HepG2 (cell line): ENCODE measurements at regions not wholly inside any gene's neighbourhood (a gene's known extent, or its start where the extent isn't known, plus 50 kb on each side); places are given as distances from the start of the nearest gene placed in this dataset.
A peak's percentile ranks its signal among the peaks of the same experiment; 100 is the strongest.

Experiments used
- ATAC-seq: fragments of 200-7000 bp; cut with Tn5 transposase; 3 replicates; pipeline ENCODE4 v1.9.1; 2020; ENCODE audit warnings: mild to moderate bottlenecking, moderate library complexity
- BruUV-seq: library from RNA; stranded (reverse); fragments of 400-500 nt; replicated peaks from 2 replicates; lab custom pipeline; 2021; lab: Mats Ljungman, UMichigan
- CTCF ChIA-PET: fragments of 300-600 bp; formaldehyde crosslinking; extraction: SDS; loops from one replicate; lab custom pipeline; 2021; ENCODE audit warnings: low total read pairs, inconsistent platforms, low intra/inter-chr PET ratio; lab: Yijun Ruan, JAX
- POLR2A ChIA-PET: fragments of 350-600 bp; sonication (Branson Sonifier 250); formaldehyde crosslinking; loops from one replicate; lab custom pipeline; 2020; ENCODE audit warnings: antibody characterized with exemption, inconsistent platforms; lab: Yijun Ruan, JAX
- DNase-seq: peaks from one replicate; pipeline ENCODE4 v3.0.0-alpha.2; 2015; ENCODE audit warnings: low spot score
- FAIRE-seq: peaks from 3 replicates; lab custom pipeline; 2011; peaks lifted over from hg19 to GRCh38; lab: Jason Lieb, UNC
- H2AFZ ChIP-seq: one replicate; pipeline ENCODE4 v1.6.1; 2011; ENCODE audit warnings: low read length, inconsistent platforms
- H3K27ac ChIP-seq: fragments of 300-600 bp; 3 replicates; pipeline ENCODE4 v1.8.0; 2011; ENCODE audit warnings: mixed run types, mild to moderate bottlenecking, mixed read lengths, low read length, inconsistent platforms; ENCODE audit not compliant: insufficient read depth; ENCODE audit errors: extremely low read length
- H3K27me3 ChIP-seq, 2 experiments: fragments of 200-600 bp in 1 of 2; 2 replicates in 1 of 2; 3 replicates in 1 of 2; pipeline versions ENCODE4 v1.6.0 to v1.8.0; 2011; ENCODE audit warnings: low read length in 2 of 2, mild to moderate bottlenecking in 2 of 2, moderate library complexity in 2 of 2, inconsistent platforms in 1 of 2; ENCODE audit not compliant: insufficient read depth in 2 of 2, control insufficient read depth in 1 of 2
- H3K36me3 ChIP-seq, 2 experiments: fragments of 200-600 bp in 1 of 2; replicated peaks in 1 of 2; 2 replicates in 1 of 2; 3 replicates in 1 of 2; pipeline versions ENCODE4 v1.5.1 to v1.8.0; 2011; ENCODE audit warnings: low read length in 2 of 2, inconsistent platforms in 1 of 2; ENCODE audit not compliant: insufficient read depth in 2 of 2, control insufficient read depth in 1 of 2
- H3K4me1 ChIP-seq: 2 replicates; pipeline ENCODE4 v1.5.1; 2012; ENCODE audit warnings: low read length, inconsistent platforms; ENCODE audit not compliant: insufficient read depth
- H3K4me2 ChIP-seq: 2 replicates; pipeline ENCODE4 v1.6.0; 2011; ENCODE audit warnings: low read depth, low read length, inconsistent platforms
- H3K4me3 ChIP-seq, 3 experiments: fragments of 200-600 bp in 1 of 3; sonication (generic), shearing (Covaris generic) in 1 of 3; replicated peaks in 1 of 3; 2 replicates each; pipeline ENCODE4 v1.5.1; 2011 to 2016; ENCODE audit warnings: low read length in 3 of 3, inconsistent platforms in 2 of 3, low read depth in 2 of 3, mild to moderate bottlenecking in 2 of 3, control low read depth in 1 of 3, mixed read lengths in 1 of 3; ENCODE audit not compliant: insufficient read depth in 1 of 3
- H3K79me2 ChIP-seq: one replicate; pipeline ENCODE4 v1.6.1; 2011; ENCODE audit warnings: low read length, inconsistent platforms; ENCODE audit not compliant: insufficient read depth
- H3K9ac ChIP-seq: 2 replicates; pipeline ENCODE4 v1.6.0; 2011; ENCODE audit warnings: mild to moderate bottlenecking, low read depth, low read length, inconsistent platforms; ENCODE audit not compliant: insufficient read depth
- H3K9me3 ChIP-seq: 2 replicates; pipeline ENCODE4 v1.5.1; 2012; ENCODE audit warnings: mild to moderate bottlenecking, low read length
- H4K20me1 ChIP-seq: 2 replicates; pipeline ENCODE4 v1.6.0; 2011; ENCODE audit warnings: inconsistent platforms, mild to moderate bottlenecking, low read length, moderate library complexity; ENCODE audit not compliant: insufficient read depth
- HMG20B ChIP-seq: conservative IDR thresholded peaks from 2 replicates; pipeline ENCODE4 v1.6.1; 2016; ENCODE audit warnings: missing genetic modification reagents, missing compliant biosample characterization
- MNT ChIP-seq: fragments of 450-650 bp; IDR thresholded peaks from 2 replicates; pipeline ENCODE4 v1.6.1; 2016
- TFDP2 ChIP-seq: sonication (generic); formaldehyde crosslinking; IDR thresholded peaks from 2 replicates; pipeline ENCODE4 v1.4.0; 2020; ENCODE audit warnings: missing genetic modification reagents
- ZNF468 ChIP-seq: sonication (generic); formaldehyde crosslinking; IDR thresholded peaks from 2 replicates; pipeline ENCODE4 v1.8.0; 2022; ENCODE audit warnings: mild to moderate bottlenecking, moderate library complexity, missing genetic modification reagents
- ZNF619 ChIP-seq: sonication (generic); formaldehyde crosslinking; IDR thresholded peaks from 2 replicates; pipeline ENCODE4 v1.4.0; 2020; ENCODE audit warnings: mild to moderate bottlenecking, missing genetic modification reagents
- WGBS: methylation state at CpG from one replicate; pipeline ENCODE4 v1.1.6; 2017; ENCODE audit warnings: low lambda C conversion rate; 5-methylcytosine and 5-hydroxymethylcytosine counted together
- in situ Hi-C: cut with HindIII; loops from 2 replicates; pipeline ENCODE4 v1.10.0; 2017; ENCODE audit warnings: low pct_unique_long_range_greater_than_20kb; ENCODE audit not compliant: extremely low pct_ligation_motif_present
- intact Hi-C: fragments of 100-400 bp; cut with micrococcal nuclease; formaldehyde crosslinking; loops from one replicate; pipeline ENCODE4 v1.10.0; 2022; ENCODE audit not compliant: unreplicated experiment

GRCh38 chr1:47699492-47700235 lies 261.8 kb downstream of the FOXD2 start:
- ChIA-PET POLR2A (no interaction called here), CTCF (no interaction called here)
- Histone ChIP-seq H3K27me3 (peaks cover 0 to 14% of the 10 kb centered on the region in 2 experiments; a peak in 4 of 5 replicates), H2AFZ (no peak overlapping the region), H3K36me3 (no peaks in the 10 kb centered on the region)
- intact Hi-C loops, result no loop called here
- no peak for FAIRE-seq
- no TSS peak for BruUV-seq
- DNase-seq, result no peak
- TF ChIP-seq MNT, result peak; percentile 58
- TF ChIP-seq HMG20B, result no peak
- no peak for TF ChIP-seq ZNF619
- no peak for TF ChIP-seq ZNF468
- no peak for TF ChIP-seq TFDP2 (CRISPR knock-in tag)
- TF ChIP-seq, all 625 proteins: peak for 1
- H3K4me2 ChIP-seq, result no peak overlapping the region
- no peak overlapping the region for H3K9ac ChIP-seq
- no peaks in the 10 kb centered on the region for H4K20me1 ChIP-seq
- peaks cover 23% of the 10 kb centered on the region for H3K4me1 ChIP-seq
- WGBS, result 14% methylated on average over 5 of the region's 5 CpGs
- no peak overlapping the region for H3K4me3 ChIP-seq
- no peaks in the 10 kb centered on the region for H3K9me3 ChIP-seq
- no peaks in the 10 kb centered on the region for H3K79me2 ChIP-seq
- no peak overlapping the region for H3K27ac ChIP-seq
- in situ Hi-C loops, result loop anchor here (25.0 kb wide), 1 partner anchor 512 kb away; the partner anchor contains the start of gene PDZK1IP1
- ATAC-seq, result no peak
